SW480 (cell line): ENCODE measurements at regions not wholly inside any gene's neighbourhood (a gene's known extent, or its start where the extent isn't known, plus 50 kb on each side); places are given as distances from the start of the nearest gene placed in this dataset.
A peak's percentile ranks its signal among the peaks of the same experiment; 100 is the strongest.

Source experiments
- DNase-seq: peaks from one replicate; pipeline ENCODE4 v3.0.0-alpha.2; 2016; ENCODE audit warnings: low spot score

DNA sequence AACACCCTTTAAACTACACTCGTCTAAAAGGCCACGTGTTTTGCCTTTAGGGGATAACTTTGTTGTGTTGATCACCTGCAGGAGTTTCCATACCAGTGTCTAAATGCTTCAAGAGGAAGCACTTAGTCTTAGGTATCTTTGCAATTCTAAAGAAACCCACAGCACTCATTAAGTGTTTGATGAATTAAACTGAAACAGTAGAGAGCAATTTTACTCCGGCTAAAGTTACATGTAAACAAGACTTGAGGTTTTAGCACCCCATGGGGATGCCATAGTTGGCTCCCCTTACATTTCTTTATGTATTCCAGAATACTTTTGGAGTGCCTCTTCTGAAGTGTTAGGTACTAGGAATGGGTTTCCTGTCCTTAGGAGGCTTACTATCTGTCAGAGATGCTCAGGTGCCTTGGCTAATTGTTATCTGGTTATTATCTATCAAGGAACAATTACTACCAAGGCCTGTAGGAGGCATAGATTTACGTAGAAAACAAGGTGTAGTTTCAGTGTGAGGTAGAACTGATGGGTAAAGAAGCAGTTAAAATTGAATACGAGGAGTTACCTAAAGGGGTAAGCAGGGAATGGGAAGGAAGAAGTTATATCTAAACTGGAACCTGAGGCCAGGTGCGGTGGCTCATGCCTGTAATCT, 176.8 kb upstream of the SAMSN1 start:
- no peak for DNase-seq

DNA sequence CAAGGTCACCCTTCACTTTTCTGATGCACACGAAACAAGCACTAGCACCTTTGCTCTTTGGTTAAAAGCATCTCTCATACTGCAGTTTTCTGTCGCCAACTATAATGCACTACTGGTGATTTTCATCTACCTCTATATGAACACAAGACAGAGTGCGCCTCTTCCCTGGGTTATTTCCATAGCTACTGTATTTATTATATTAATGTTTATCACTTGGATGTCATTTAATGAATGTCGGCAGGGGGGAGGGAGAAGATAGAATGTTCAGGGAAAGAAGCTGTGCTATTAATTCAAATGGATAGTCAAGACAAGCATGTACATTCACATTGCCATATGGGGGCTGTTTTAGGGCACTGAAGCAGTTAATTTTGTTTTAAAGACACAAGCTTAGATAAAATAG, 174.1 kb upstream of the SAMSN1 start:
- no peak for DNase-seq

DNA sequence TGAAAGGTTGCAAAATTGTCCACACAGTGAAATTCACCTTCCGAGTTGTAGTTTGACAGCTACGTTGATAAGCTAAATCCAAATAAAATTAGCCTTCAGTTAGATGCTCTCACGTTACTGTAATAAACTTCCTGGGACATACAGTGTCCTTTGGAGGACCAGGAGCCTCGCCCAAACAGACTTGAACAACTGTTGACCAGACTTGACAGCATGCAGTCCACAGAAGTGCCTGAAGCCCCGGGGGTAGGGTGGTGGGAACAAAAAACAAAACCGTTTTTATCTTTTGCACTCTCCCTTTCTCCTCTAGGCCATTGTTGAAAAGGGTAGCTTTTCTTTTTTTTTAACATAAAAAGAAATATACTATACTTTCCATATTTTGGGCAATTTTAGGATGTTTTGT, 172.8 kb upstream of the SAMSN1 start:
- DNase-seq, result no peak

- no peak for DNase-seq
Observed at GRCh38 chr21:14716761-14717396, 170.8 kb upstream of the SAMSN1 start.

DNA sequence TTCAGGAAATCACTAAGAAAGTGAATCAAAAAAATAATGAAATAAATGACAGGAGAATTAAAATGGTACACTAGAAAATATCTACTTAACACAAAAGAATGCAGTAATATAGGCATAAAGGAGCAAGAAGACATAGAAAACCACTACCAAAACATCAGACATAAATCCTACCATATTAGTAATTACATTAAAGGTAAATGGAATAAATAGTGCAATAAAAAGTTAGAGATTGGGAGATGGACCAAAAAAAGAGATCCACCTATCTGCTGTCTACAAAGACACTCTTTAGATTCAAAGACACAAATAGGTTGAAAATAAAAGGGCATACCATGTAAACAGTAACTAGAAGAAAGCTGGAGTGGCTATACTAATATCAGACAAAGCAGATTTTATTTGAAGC, 167.0 kb upstream of the SAMSN1 start:
- no peak for DNase-seq

- DNase-seq, result peak; percentile 9
Observed at GRCh38 chr21:14712121-14712715, 166.1 kb upstream of the SAMSN1 start.

GRCh38 chr21:14711287-14711686, 165.2 kb upstream of the SAMSN1 start:
- no peak for DNase-seq

DNA sequence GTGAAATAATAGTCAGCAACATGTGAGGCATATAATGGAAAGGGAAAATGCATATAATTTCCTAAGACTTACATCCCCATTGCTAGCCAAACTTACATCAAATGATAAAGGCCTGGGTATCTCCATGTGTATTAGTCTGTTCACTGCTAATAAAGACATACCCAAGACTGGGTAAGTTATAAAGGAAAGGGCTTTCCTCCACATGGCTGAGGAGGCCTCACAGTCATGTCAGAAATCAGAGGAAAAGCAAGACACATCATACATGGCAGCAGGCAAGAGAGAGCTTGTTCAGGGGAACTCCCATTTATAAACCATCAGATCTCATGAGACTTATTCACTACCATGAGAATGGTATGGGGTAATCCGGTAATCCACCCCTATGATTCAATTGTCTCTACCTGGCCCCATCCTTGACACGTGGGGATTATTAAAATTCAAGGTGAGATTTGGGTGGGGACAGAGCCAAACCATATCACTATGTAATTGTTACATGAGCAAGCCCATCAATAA, 161.5 kb upstream of the SAMSN1 start:
- no peak for DNase-seq

GRCh38 chr21:14706712-14707510, 160.8 kb upstream of the SAMSN1 start:
- no peak for DNase-seq

- DNase-seq, result no peak
Observed at GRCh38 chr21:14699433-14700407, 153.6 kb upstream of the SAMSN1 start.

- no peak for DNase-seq
Observed at GRCh38 chr21:14697769-14698168, 151.7 kb upstream of the SAMSN1 start.

- DNase-seq, result no peak
Observed at GRCh38 chr21:14694817-14695216, 148.7 kb upstream of the SAMSN1 start.

DNA sequence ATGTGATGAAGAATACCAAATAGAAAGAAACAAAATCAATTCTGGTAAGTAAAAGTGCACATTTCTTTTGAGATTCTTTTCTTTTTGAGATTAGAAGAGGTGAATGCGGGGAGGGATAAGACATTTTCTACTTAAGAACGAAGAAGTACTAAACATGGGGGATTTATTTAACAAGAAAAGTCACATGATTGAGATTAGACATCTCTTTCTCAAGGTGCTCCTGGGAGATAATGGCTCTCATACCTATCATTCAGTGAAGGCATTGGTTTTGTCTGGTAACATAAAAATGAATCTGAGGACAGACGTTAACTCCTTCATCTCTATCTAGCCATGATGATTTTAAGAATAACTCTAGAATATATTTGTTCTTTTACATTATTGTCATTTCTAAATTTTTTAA, 147.9 kb upstream of the SAMSN1 start:
- DNase-seq, result no peak

DNA sequence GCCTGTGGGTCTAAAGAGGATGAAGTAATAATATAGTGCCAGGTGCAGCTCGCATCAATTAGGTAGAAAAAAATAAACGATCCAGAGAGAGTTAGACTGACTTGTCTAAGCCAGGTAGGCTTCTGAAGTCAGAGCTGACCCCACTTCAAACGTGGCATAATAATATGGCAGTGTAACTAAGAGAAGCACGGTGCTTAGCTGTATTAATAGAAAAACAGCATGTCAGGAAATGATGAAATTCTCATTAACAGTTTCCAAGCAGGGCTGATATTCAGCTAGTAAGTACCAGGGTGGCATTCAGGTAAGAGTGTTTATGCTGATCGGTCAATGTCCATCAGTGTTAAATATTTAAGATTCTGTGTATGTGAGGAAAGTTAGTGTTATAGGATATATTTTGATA, 145.8 kb upstream of the SAMSN1 start:
- no peak for DNase-seq

DNA sequence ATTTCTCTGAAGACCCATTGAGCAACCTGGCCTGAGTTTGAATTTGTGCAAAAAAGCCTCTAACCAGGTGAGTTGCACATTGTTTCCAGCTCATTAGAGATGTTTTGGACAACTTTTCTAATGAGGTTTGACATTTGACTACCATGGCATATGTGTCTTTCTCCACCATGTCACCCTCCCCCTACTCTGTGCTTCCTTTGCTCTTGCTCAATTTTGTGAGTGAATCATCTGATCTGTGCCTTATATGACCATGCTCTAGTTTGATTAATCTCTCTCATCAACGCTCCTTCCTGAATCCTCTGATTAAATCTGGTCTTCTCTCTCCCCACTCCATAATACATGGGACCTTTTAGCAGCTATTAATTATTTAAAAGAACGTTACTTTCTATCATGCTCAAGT, 144.8 kb upstream of the SAMSN1 start:
- no peak for DNase-seq

GRCh38 chr21:14688936-14689335, 142.8 kb upstream of the SAMSN1 start:
- no peak for DNase-seq

GRCh38 chr21:14688412-14688811, 142.3 kb upstream of the SAMSN1 start:
- DNase-seq, result no peak

GRCh38 chr21:14687268-14687625, 141.1 kb upstream of the SAMSN1 start:
- no peak for DNase-seq

GRCh38 chr21:14686466-14687267, 140.6 kb upstream of the SAMSN1 start:
- DNase-seq, result no peak

DNA sequence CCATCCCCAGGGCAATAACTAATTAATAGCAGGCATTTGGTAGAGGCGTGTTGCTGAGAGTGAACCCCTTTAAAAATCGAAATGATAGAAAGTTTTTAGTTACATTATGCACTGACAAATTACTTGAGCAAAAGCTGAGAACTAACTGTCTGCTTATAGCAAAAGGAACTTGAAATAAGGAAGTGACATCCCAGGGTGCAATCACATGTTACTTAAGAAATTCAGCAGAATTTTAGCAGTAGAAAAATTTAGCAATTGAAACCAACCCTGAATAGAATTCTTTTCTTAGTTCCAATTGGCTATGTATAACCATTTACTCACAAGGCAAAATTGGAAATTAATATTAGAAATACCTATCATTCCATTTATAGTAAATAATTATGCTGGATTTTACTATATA, 139.5 kb upstream of the SAMSN1 start:
- DNase-seq, result no peak

- DNase-seq, result no peak
Observed at GRCh38 chr21:14684071-14684470, 138.0 kb upstream of the SAMSN1 start.
